Neural progenitor cell (in vitro differentiated cells): ENCODE measurements at regions not wholly inside any gene's neighbourhood (a gene's known extent, or its start where the extent isn't known, plus 50 kb on each side); places are given as distances from the start of the nearest gene placed in this dataset.
A peak's percentile ranks its signal among the peaks of the same experiment; 100 is the strongest.

ENCODE experiments used
- DNase-seq: peaks from one replicate; pipeline ENCODE4 v3.0.0-alpha.2; 2016; ENCODE audit warnings: low spot score
- H2AFZ ChIP-seq: fragments of 200-600 bp; sonication (generic); replicated peaks from 2 replicates; pipeline ENCODE4 v1.6.1; 2016; ENCODE audit warnings: antibody characterized with exemption
- H3F3A ChIP-seq: fragments of 200-600 bp; sonication (generic); 2 replicates; pipeline ENCODE4 v1.6.1; 2016; ENCODE audit warnings: antibody characterized with exemption, low read depth
- H3K27ac ChIP-seq: fragments of 200-600 bp; sonication (generic); 2 replicates; pipeline ENCODE4 v1.5.1; 2016; ENCODE audit warnings: mild to moderate bottlenecking
- H3K27me3 ChIP-seq: fragments of 200-600 bp; sonication (generic); 2 replicates; pipeline ENCODE4 v1.6.1; 2016; ENCODE audit warnings: mild to moderate bottlenecking, moderate library complexity
- H3K36me3 ChIP-seq: fragments of 200-600 bp; sonication (generic); 2 replicates; pipeline ENCODE4 v1.5.1; 2016
- H3K4me1 ChIP-seq: fragments of 200-600 bp; sonication (generic); 2 replicates; pipeline ENCODE4 v1.6.1; 2016; ENCODE audit warnings: mixed run types
- H3K4me2 ChIP-seq: fragments of 200-600 bp; sonication (generic); 2 replicates; pipeline ENCODE4 v1.6.1; 2016
- H3K4me3 ChIP-seq: fragments of 200-600 bp; sonication (generic); 2 replicates; pipeline ENCODE4 v1.5.1; 2016
- H3K79me2 ChIP-seq: fragments of 200-600 bp; sonication (generic); 2 replicates; pipeline ENCODE4 v1.6.1; 2016; ENCODE audit warnings: low read depth
- H3K9ac ChIP-seq: fragments of 200-600 bp; sonication (generic); 2 replicates; pipeline ENCODE4 v1.6.1; 2016
- H3K9me3 ChIP-seq: fragments of 200-600 bp; sonication (generic); 2 replicates; pipeline ENCODE4 v1.5.1; 2016; ENCODE audit warnings: low read depth
- H4K20me1 ChIP-seq: fragments of 200-600 bp; sonication (generic); 2 replicates; pipeline ENCODE4 v1.6.1; 2016; ENCODE audit warnings: low read depth
- H3K27ac Mint-ChIP-seq: 3 replicates; pipeline ENCODE4 v1.8.0; 2021; ENCODE audit warnings: mixed read lengths
- H3K27me3 Mint-ChIP-seq: 2 replicates; pipeline ENCODE4 v1.8.0; 2022; ENCODE audit warnings: low read depth, mild to moderate bottlenecking, inconsistent platforms, moderate library complexity, mixed read lengths; ENCODE audit not compliant: insufficient read depth
- H3K36me3 Mint-ChIP-seq: 3 replicates; pipeline ENCODE4 v1.8.0; 2021; ENCODE audit warnings: mixed read lengths
- H3K4me1 Mint-ChIP-seq: 3 replicates; pipeline ENCODE4 v1.8.0; 2021; ENCODE audit warnings: mixed read lengths
- H3K4me3 Mint-ChIP-seq: 3 replicates; pipeline ENCODE4 v1.8.0; 2021; ENCODE audit warnings: mild to moderate bottlenecking, moderate library complexity, mixed read lengths
- H3K9me3 Mint-ChIP-seq: 3 replicates; pipeline ENCODE4 v1.8.0; 2020; ENCODE audit warnings: mixed read lengths
- EZH2 ChIP-seq: fragments of 200-600 bp; sonication (generic); IDR thresholded peaks from 2 replicates; pipeline ENCODE4 v1.6.1; 2017; ENCODE audit warnings: antibody characterized with exemption, mild to moderate bottlenecking, moderate library complexity
- EZH2phosphoT487 ChIP-seq: fragments of 200-600 bp; sonication (generic); IDR thresholded peaks from 2 replicates; pipeline ENCODE4 v1.6.1; 2017; ENCODE audit warnings: antibody characterized with exemption
- TF ChIP-seq, protein P1 (sequence below): fragments of 200-600 bp; sonication (generic); IDR thresholded peaks from 2 replicates; pipeline ENCODE4 v1.5.1; 2017; ENCODE audit warnings: antibody characterized with exemption, mild to moderate bottlenecking

GRCh38 chr6:99789767-99790166 is 183.1 kb downstream of the PRDM13 start:
- TF ChIP-seq, protein P1, sequence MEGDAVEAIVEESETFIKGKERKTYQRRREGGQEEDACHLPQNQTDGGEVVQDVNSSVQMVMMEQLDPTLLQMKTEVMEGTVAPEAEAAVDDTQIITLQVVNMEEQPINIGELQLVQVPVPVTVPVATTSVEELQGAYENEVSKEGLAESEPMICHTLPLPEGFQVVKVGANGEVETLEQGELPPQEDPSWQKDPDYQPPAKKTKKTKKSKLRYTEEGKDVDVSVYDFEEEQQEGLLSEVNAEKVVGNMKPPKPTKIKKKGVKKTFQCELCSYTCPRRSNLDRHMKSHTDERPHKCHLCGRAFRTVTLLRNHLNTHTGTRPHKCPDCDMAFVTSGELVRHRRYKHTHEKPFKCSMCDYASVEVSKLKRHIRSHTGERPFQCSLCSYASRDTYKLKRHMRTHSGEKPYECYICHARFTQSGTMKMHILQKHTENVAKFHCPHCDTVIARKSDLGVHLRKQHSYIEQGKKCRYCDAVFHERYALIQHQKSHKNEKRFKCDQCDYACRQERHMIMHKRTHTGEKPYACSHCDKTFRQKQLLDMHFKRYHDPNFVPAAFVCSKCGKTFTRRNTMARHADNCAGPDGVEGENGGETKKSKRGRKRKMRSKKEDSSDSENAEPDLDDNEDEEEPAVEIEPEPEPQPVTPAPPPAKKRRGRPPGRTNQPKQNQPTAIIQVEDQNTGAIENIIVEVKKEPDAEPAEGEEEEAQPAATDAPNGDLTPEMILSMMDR = no peak
- Mint-ChIP-seq H3K4me1 (no peaks in the 10 kb centered on the region), H3K9me3 (no peaks in the 10 kb centered on the region), H3K27me3 (peaks cover 2% of the 10 kb centered on the region), H3K27ac (no peak overlapping the region), H3K4me3 (no peak overlapping the region), H3K36me3 (no peaks in the 10 kb centered on the region)
- Histone ChIP-seq H3K9me3 (no peaks in the 10 kb centered on the region), H2AFZ (no peak overlapping the region), H3K79me2 (no peaks in the 10 kb centered on the region), H3K9ac (no peak overlapping the region), H3K27ac (no peak overlapping the region), H4K20me1 (no peaks in the 10 kb centered on the region), H3K36me3 (no peaks in the 10 kb centered on the region), H3K4me2 (no peak overlapping the region), H3K27me3 (no peaks in the 10 kb centered on the region), H3F3A (no peaks in the 10 kb centered on the region), H3K4me3 (no peak overlapping the region), H3K4me1 (no peaks in the 10 kb centered on the region)
- no peak for DNase-seq

DNA sequence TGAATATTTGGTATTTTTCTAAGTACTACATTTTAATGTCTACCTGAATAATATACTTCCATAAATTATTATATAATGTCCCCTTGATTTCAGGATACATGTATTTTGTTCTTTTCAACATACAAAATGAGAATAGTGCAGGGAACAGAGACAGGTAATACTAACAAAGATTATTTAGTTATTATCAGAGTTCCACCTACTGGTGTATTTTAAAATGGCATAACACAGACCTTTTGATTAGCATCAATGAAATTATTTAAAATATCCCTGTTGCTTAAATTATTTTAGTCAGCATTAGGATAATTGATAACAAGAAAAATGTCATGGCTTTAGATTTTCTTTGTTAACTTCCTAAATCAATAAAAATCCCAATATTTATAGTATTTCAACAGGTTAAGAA is 184.0 kb downstream of the PRDM13 start:
- peaks cover 6% of the 10 kb centered on the region for H3K27me3 Mint-ChIP-seq
- no peak for DNase-seq
- H3K79me2 ChIP-seq = no peaks in the 10 kb centered on the region
- H3K36me3 ChIP-seq = no peaks in the 10 kb centered on the region
- no peak overlapping the region for H3K9ac ChIP-seq
- H3K27ac ChIP-seq = no peak overlapping the region
- no peak overlapping the region for H2AFZ ChIP-seq
- no peaks in the 10 kb centered on the region for H3F3A ChIP-seq
- no peak overlapping the region for H3K4me2 ChIP-seq
- TF ChIP-seq, protein P1 = peak; percentile 28
- TF ChIP-seq EZH2phosphoT487 = no peak
- H3K4me3 Mint-ChIP-seq = no peak overlapping the region
- H3K36me3 Mint-ChIP-seq = no peaks in the 10 kb centered on the region
- no peaks in the 10 kb centered on the region for H3K27me3 ChIP-seq
- H3K9me3 Mint-ChIP-seq = no peaks in the 10 kb centered on the region
- no peaks in the 10 kb centered on the region for H3K9me3 ChIP-seq
- no peak overlapping the region for H3K27ac Mint-ChIP-seq
- H3K4me1 ChIP-seq = no peaks in the 10 kb centered on the region
- H3K4me3 ChIP-seq = no peak overlapping the region
- no peaks in the 10 kb centered on the region for H3K4me1 Mint-ChIP-seq
- H4K20me1 ChIP-seq = no peaks in the 10 kb centered on the region

- H3K4me1 Mint-ChIP-seq = no peaks in the 10 kb centered on the region
- peaks cover 6% of the 10 kb centered on the region for H3K27me3 Mint-ChIP-seq
- Histone ChIP-seq H3K4me2 (no peak overlapping the region), H3K9me3 (no peaks in the 10 kb centered on the region), H3F3A (no peaks in the 10 kb centered on the region), H4K20me1 (no peaks in the 10 kb centered on the region), H3K9ac (no peak overlapping the region), H2AFZ (no peak overlapping the region), H3K4me1 (no peaks in the 10 kb centered on the region), H3K36me3 (no peaks in the 10 kb centered on the region), H3K79me2 (no peaks in the 10 kb centered on the region), H3K27me3 (no peaks in the 10 kb centered on the region), H3K4me3 (no peak overlapping the region), H3K27ac (no peak overlapping the region)
- H3K4me3 Mint-ChIP-seq = no peak overlapping the region
- TF ChIP-seq, protein P1 = no peak
- TF ChIP-seq EZH2phosphoT487 (no peak), EZH2 (no peak)
- no peak overlapping the region for H3K27ac Mint-ChIP-seq
- no peak for DNase-seq
- H3K36me3 Mint-ChIP-seq = no peaks in the 10 kb centered on the region
- no peaks in the 10 kb centered on the region for H3K9me3 Mint-ChIP-seq
These were observed 192.2 kb downstream of the MCHR2 start for GRCh38 chr6:99801805-99802204.
